GM23338 (cell line): ENCODE measurements at regions not wholly inside any gene's neighbourhood (a gene's known extent, or its start where the extent isn't known, plus 50 kb on each side); places are given as distances from the start of the nearest gene placed in this dataset.

ENCODE experiments used
- ATAC-seq: fragments of 200-7000 bp; cut with Tn5 transposase; 3 replicates; pipeline ENCODE4 v1.9.1; 2020
- DNase-seq: peaks from one replicate; pipeline ENCODE4 v3.0.0-alpha.2; 2015; ENCODE audit warnings: low spot score
- H2AFZ ChIP-seq: fragments of 200-600 bp; sonication (generic); 2 replicates; pipeline ENCODE4 v1.8.0; 2016; ENCODE audit warnings: antibody characterized with exemption, mild to moderate bottlenecking, moderate library complexity
- H3F3A ChIP-seq: fragments of 200-600 bp; sonication (generic); replicated peaks from 2 replicates; pipeline ENCODE4 v1.8.0; 2017; ENCODE audit warnings: antibody characterized with exemption, mixed run types, low read depth
- H3K27ac ChIP-seq: fragments of 200-600 bp; sonication (generic); 2 replicates; pipeline ENCODE4 v1.6.1; 2016; ENCODE audit warnings: low read depth
- H3K27me3 ChIP-seq: fragments of 200-600 bp; sonication (generic); 2 replicates; pipeline ENCODE4 v1.8.0; 2016; ENCODE audit warnings: mild to moderate bottlenecking, mixed run types, moderate library complexity; ENCODE audit not compliant: insufficient read depth
- H3K36me3 ChIP-seq: fragments of 200-600 bp; sonication (generic); 2 replicates; pipeline ENCODE4 v1.8.0; 2016; ENCODE audit warnings: mild to moderate bottlenecking; ENCODE audit not compliant: insufficient read depth
- H3K4me1 ChIP-seq: fragments of 200-600 bp; sonication (generic); 2 replicates; pipeline ENCODE4 v1.8.0; 2016; ENCODE audit warnings: mild to moderate bottlenecking, moderate library complexity; ENCODE audit not compliant: insufficient read depth
- H3K4me2 ChIP-seq: fragments of 200-600 bp; sonication (generic); 2 replicates; pipeline ENCODE4 v1.7.1; 2017; ENCODE audit warnings: mixed run types
- H3K4me3 ChIP-seq: fragments of 200-600 bp; sonication (generic); 2 replicates; pipeline ENCODE4 v1.6.1; 2016; ENCODE audit warnings: mixed run types
- H3K79me2 ChIP-seq: fragments of 200-600 bp; sonication (generic); replicated peaks from 2 replicates; pipeline ENCODE4 v1.8.0; 2017; ENCODE audit warnings: mild to moderate bottlenecking; ENCODE audit not compliant: insufficient read depth
- H3K9me2 ChIP-seq: fragments of 200-600 bp; sonication (generic); 2 replicates; pipeline ENCODE4 v1.8.0; 2017; ENCODE audit not compliant: insufficient read depth
- H4K20me1 ChIP-seq: fragments of 200-600 bp; sonication (generic); replicated peaks from 2 replicates; pipeline ENCODE4 v1.8.0; 2017; ENCODE audit warnings: mild to moderate bottlenecking; ENCODE audit not compliant: insufficient read depth
- H3K27ac Mint-ChIP-seq: 2 replicates; pipeline ENCODE4 v1.8.0; 2020; ENCODE audit warnings: inconsistent platforms, mild to moderate bottlenecking, moderate library complexity, mixed read lengths
- H3K27me3 Mint-ChIP-seq: 3 replicates; pipeline ENCODE4 v1.8.0; 2022; ENCODE audit warnings: low read depth, mild to moderate bottlenecking, moderate library complexity, mixed read lengths, inconsistent platforms; ENCODE audit not compliant: insufficient read depth, poor library complexity
- H3K36me3 Mint-ChIP-seq: 3 replicates; pipeline ENCODE4 v1.8.0; 2021; ENCODE audit warnings: low read depth, mild to moderate bottlenecking, inconsistent platforms, moderate library complexity, mixed read lengths
- H3K4me1 Mint-ChIP-seq: 3 replicates; pipeline ENCODE4 v1.8.0; 2020; ENCODE audit warnings: mild to moderate bottlenecking, inconsistent platforms, mixed read lengths
- H3K4me3 Mint-ChIP-seq: 3 replicates; pipeline ENCODE4 v1.8.0; 2021; ENCODE audit warnings: moderate library complexity, mild to moderate bottlenecking, inconsistent platforms, mixed read lengths
- H3K9me3 Mint-ChIP-seq: 3 replicates; pipeline ENCODE4 v1.8.0; 2020; ENCODE audit warnings: moderate library complexity, mild to moderate bottlenecking, inconsistent platforms, mixed read lengths
- CREB1 ChIP-seq: fragments of 250-450 bp; sonication (Bioruptor Pico); IDR thresholded peaks from 2 replicates; pipeline ENCODE4 v1.5.0; 2020; ENCODE audit warnings: low read depth, mild to moderate bottlenecking, moderate library complexity
- EZH2 ChIP-seq: fragments of 200-600 bp; sonication (generic); IDR thresholded peaks from one replicate; pipeline ENCODE4 v1.8.0; 2017; ENCODE audit warnings: antibody characterized with exemption, mild to moderate bottlenecking, low read depth; ENCODE audit not compliant: unreplicated experiment
- EZH2phosphoT487 ChIP-seq: fragments of 200-600 bp; sonication (generic); IDR thresholded peaks from one replicate; pipeline ENCODE4 v1.8.1; 2018; ENCODE audit warnings: antibody characterized with exemption; ENCODE audit not compliant: unreplicated experiment
- JUNB ChIP-seq: IDR thresholded peaks from one replicate; pipeline ENCODE4 v1.6.1; 2016; ENCODE audit warnings: antibody characterized with exemption; ENCODE audit not compliant: unreplicated experiment
- NANOG ChIP-seq: IDR thresholded peaks from 2 replicates; pipeline ENCODE4 v1.6.1; 2016; ENCODE audit warnings: antibody characterized with exemption, borderline replicate concordance
- POLR2AphosphoS5 ChIP-seq: IDR thresholded peaks from 2 replicates; pipeline ENCODE4 v1.6.1; 2016; ENCODE audit warnings: antibody characterized with exemption, low read depth
- STAT1 ChIP-seq: IDR thresholded peaks from one replicate; pipeline ENCODE4 v1.6.1; 2016; ENCODE audit warnings: antibody characterized with exemption; ENCODE audit not compliant: unreplicated experiment
- TF ChIP-seq, protein P1 (sequence below): IDR thresholded peaks from one replicate; pipeline ENCODE4 v1.6.1; 2018; ENCODE audit warnings: antibody characterized with exemption; ENCODE audit not compliant: unreplicated experiment
- TF ChIP-seq, protein P2 (sequence below): fragments of 250-450 bp; sonication (Bioruptor Pico); IDR thresholded peaks from 2 replicates; pipeline ENCODE4 v1.5.0; 2020; ENCODE audit warnings: mild to moderate bottlenecking, moderate library complexity

DNA sequence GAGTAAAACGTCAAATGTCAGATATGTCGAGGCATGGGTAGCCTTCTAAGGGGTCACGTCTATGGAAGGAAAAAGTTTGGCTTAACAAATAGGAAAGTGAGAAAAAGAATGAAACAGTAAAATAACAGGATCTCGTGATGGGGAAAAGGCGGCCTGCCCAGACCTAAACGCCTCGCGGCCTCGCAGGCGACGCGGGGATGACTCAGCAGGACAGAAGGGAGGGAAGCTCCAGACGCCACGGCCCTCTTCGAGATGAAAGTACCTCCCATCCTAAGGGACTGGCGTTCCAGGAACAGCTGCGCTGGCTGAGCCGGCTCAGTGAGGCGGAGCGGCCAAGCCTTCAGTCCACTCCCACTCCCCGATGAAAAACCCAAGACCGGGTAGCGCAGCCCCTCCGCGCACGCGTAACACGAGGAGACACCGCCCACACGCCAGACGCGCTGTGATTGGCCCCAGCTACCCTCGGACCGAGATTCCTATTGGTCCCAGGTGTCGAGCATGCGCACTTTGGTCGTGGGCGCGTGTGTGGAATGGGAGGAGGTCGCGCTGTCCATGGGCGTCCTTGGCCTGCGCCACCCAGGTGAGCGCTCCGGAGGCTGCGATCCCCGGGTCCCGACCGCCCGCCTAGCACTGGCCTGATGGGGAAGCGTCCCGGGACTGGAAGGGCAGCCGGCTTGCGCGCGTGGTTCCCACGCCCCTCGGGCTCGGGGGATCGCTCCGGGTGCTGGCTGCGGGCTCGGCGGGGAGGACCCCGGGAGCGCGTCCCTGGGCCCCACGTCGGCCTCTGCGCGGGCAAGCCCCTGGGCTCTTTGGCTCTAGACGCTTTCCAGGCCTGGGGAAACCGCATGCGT lies 588.5 kb downstream of the MTRR start:
- Histone ChIP-seq H3K4me1 (peaks cover 5% of the 10 kb centered on the region; the same call in 1 of the 2 replicates), H2AFZ (peak overlapping the region; percentile 91), H3K4me2 (peak overlapping the region; percentile 76), H3K4me3 (peak overlapping the region; percentile 59), H4K20me1 (no peaks in the 10 kb centered on the region), H3K9me2 (no peaks in the 10 kb centered on the region; the same call in 1 of the 2 replicates), H3K79me2 (peaks cover 16% of the 10 kb centered on the region), H3K36me3 (0 out of 2 replicates have a peak, but pooled peaks cover 10% of the 10 kb centered on the region), H3F3A (no peaks in the 10 kb centered on the region), H3K27ac (peak overlapping the region; percentile 67; the same call in 1 of the 2 replicates), H3K27me3 (peaks cover 9% of the 10 kb centered on the region)
- H3K27ac Mint-ChIP-seq = peak overlapping the region; percentile 66; the same call in 1 of the 2 replicates
- H3K36me3 Mint-ChIP-seq = peaks cover 5% of the 10 kb centered on the region; the same call in 2 of the 3 replicates
- H3K9me3 Mint-ChIP-seq = peaks cover 10% of the 10 kb centered on the region
- no peaks in the 10 kb centered on the region for H3K4me1 Mint-ChIP-seq
- peak; percentile 83 for DNase-seq
- peak overlapping the region; percentile 62; the same call in 2 of the 3 replicates for H3K4me3 Mint-ChIP-seq
- ATAC-seq = peak; percentile 94
- H3K27me3 Mint-ChIP-seq = no peaks in the 10 kb centered on the region
- TF ChIP-seq POLR2AphosphoS5 (peak; percentile 37; the same call in 1 of the 2 replicates), CREB1 (no peak)

DNA sequence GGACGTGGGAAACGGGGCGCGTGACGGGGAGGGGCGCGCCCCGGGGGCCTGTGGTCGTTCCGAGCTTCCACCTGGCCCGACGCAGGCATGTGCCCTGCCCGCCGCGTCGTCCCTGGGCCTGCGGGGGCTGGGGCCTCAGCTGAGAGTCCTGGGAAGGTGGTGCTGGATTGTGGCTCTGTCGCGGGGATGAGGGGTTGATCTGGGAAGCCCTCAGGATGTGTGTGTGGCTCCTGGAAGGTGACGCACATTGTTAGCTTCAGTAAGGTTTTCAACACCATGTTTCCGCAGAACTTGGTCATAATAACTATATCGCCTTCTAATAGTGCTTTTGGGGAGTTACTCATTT lies 589.1 kb downstream of the MTRR start:
- H3K27me3 ChIP-seq = peaks cover 9% of the 10 kb centered on the region
- Mint-ChIP-seq H3K9me3 (peaks cover 10% of the 10 kb centered on the region), H3K27ac (no peak overlapping the region), H3K4me1 (no peaks in the 10 kb centered on the region), H3K4me3 (peak overlapping the region; percentile 66; the same call in 2 of the 3 replicates), H3K27me3 (no peaks in the 10 kb centered on the region), H3K36me3 (peaks cover 5% of the 10 kb centered on the region; the same call in 2 of the 3 replicates)
- H2AFZ ChIP-seq = peak overlapping the region; percentile 91; the same call in 1 of the 2 replicates
- no peaks in the 10 kb centered on the region; the same call in 1 of the 2 replicates for H3K9me2 ChIP-seq
- H3K4me3 ChIP-seq = peak overlapping the region; percentile 59
- ATAC-seq (peak; percentile 75), DNase-seq (peak; percentile 31)
- peaks cover 5% of the 10 kb centered on the region; the same call in 1 of the 2 replicates for H3K4me1 ChIP-seq
- peaks cover 16% of the 10 kb centered on the region for H3K79me2 ChIP-seq
- no peak overlapping the region for H3K27ac ChIP-seq
- no peaks in the 10 kb centered on the region for H3F3A ChIP-seq
- H3K36me3 ChIP-seq = 0 out of 2 replicates have a peak, but pooled peaks cover 10% of the 10 kb centered on the region
- peak overlapping the region; percentile 76 for H3K4me2 ChIP-seq
- H4K20me1 ChIP-seq = no peaks in the 10 kb centered on the region
- no peak for TF ChIP-seq POLR2AphosphoS5
- TF ChIP-seq, protein P1, sequence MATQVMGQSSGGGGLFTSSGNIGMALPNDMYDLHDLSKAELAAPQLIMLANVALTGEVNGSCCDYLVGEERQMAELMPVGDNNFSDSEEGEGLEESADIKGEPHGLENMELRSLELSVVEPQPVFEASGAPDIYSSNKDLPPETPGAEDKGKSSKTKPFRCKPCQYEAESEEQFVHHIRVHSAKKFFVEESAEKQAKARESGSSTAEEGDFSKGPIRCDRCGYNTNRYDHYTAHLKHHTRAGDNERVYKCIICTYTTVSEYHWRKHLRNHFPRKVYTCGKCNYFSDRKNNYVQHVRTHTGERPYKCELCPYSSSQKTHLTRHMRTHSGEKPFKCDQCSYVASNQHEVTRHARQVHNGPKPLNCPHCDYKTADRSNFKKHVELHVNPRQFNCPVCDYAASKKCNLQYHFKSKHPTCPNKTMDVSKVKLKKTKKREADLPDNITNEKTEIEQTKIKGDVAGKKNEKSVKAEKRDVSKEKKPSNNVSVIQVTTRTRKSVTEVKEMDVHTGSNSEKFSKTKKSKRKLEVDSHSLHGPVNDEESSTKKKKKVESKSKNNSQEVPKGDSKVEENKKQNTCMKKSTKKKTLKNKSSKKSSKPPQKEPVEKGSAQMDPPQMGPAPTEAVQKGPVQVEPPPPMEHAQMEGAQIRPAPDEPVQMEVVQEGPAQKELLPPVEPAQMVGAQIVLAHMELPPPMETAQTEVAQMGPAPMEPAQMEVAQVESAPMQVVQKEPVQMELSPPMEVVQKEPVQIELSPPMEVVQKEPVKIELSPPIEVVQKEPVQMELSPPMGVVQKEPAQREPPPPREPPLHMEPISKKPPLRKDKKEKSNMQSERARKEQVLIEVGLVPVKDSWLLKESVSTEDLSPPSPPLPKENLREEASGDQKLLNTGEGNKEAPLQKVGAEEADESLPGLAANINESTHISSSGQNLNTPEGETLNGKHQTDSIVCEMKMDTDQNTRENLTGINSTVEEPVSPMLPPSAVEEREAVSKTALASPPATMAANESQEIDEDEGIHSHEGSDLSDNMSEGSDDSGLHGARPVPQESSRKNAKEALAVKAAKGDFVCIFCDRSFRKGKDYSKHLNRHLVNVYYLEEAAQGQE = no peak
- TF ChIP-seq, protein P2, sequence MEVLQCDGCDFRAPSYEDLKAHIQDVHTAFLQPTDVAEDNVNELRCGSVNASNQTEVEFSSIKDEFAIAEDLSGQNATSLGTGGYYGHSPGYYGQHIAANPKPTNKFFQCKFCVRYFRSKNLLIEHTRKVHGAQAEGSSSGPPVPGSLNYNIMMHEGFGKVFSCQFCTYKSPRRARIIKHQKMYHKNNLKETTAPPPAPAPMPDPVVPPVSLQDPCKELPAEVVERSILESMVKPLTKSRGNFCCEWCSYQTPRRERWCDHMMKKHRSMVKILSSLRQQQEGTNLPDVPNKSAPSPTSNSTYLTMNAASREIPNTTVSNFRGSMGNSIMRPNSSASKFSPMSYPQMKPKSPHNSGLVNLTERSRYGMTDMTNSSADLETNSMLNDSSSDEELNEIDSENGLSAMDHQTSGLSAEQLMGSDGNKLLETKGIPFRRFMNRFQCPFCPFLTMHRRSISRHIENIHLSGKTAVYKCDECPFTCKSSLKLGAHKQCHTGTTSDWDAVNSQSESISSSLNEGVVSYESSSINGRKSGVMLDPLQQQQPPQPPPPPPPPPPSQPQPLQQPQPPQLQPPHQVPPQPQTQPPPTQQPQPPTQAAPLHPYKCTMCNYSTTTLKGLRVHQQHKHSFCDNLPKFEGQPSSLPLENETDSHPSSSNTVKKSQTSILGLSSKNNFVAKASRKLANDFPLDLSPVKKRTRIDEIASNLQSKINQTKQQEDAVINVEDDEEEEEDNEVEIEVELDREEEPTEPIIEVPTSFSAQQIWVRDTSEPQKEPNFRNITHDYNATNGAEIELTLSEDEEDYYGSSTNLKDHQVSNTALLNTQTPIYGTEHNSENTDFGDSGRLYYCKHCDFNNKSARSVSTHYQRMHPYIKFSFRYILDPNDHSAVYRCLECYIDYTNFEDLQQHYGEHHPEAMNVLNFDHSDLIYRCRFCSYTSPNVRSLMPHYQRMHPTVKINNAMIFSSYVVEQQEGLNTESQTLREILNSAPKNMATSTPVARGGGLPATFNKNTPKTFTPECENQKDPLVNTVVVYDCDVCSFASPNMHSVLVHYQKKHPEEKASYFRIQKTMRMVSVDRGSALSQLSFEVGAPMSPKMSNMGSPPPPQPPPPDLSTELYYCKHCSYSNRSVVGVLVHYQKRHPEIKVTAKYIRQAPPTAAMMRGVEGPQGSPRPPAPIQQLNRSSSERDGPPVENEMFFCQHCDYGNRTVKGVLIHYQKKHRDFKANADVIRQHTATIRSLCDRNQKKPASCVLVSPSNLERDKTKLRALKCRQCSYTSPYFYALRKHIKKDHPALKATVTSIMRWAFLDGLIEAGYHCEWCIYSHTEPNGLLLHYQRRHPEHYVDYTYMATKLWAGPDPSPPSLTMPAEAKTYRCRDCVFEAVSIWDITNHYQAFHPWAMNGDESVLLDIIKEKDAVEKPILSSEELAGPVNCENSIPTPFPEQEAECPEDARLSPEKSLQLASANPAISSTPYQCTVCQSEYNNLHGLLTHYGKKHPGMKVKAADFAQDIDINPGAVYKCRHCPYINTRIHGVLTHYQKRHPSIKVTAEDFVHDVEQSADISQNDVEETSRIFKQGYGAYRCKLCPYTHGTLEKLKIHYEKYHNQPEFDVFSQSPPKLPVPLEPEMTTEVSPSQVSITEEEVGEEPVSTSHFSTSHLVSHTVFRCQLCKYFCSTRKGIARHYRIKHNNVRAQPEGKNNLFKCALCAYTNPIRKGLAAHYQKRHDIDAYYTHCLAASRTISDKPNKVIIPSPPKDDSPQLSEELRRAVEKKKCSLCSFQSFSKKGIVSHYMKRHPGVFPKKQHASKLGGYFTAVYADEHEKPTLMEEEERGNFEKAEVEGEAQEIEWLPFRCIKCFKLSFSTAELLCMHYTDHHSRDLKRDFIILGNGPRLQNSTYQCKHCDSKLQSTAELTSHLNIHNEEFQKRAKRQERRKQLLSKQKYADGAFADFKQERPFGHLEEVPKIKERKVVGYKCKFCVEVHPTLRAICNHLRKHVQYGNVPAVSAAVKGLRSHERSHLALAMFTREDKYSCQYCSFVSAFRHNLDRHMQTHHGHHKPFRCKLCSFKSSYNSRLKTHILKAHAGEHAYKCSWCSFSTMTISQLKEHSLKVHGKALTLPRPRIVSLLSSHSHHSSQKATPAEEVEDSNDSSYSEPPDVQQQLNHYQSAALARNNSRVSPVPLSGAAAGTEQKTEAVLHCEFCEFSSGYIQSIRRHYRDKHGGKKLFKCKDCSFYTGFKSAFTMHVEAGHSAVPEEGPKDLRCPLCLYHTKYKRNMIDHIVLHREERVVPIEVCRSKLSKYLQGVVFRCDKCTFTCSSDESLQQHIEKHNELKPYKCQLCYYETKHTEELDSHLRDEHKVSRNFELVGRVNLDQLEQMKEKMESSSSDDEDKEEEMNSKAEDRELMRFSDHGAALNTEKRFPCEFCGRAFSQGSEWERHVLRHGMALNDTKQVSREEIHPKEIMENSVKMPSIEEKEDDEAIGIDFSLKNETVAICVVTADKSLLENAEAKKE (CRISPR knock-in tag) = no peak
- no peak for TF ChIP-seq EZH2
- TF ChIP-seq STAT1 = no peak
- no peak for TF ChIP-seq CREB1
- no peak for TF ChIP-seq NANOG
- TF ChIP-seq JUNB = no peak
- no peak for TF ChIP-seq EZH2phosphoT487
